HUES6 (cell line): ENCODE measurements at regions not wholly inside any gene's neighbourhood (a gene's known extent, or its start where the extent isn't known, plus 50 kb on each side); places are given as distances from the start of the nearest gene placed in this dataset.

ENCODE experiments used
- H3K27ac ChIP-seq: 2 replicates; pipeline ENCODE4 v1.7.0; 2013; ENCODE audit warnings: low read depth, mild to moderate bottlenecking, low read length, inconsistent platforms
- H3K27me3 ChIP-seq: 2 replicates; pipeline ENCODE4 v1.6.1; 2013; ENCODE audit warnings: low read length; ENCODE audit not compliant: control insufficient read depth, insufficient read depth
- H3K36me3 ChIP-seq: 2 replicates; pipeline ENCODE4 v1.6.1; 2013; ENCODE audit warnings: low read length; ENCODE audit not compliant: control insufficient read depth, insufficient read depth
- H3K4me1 ChIP-seq: 2 replicates; pipeline ENCODE4 v1.6.1; 2013; ENCODE audit warnings: low read length; ENCODE audit not compliant: control insufficient read depth, insufficient read depth
- H3K4me3 ChIP-seq: 2 replicates; pipeline ENCODE4 v1.5.1; 2013; ENCODE audit warnings: low read depth, low read length
- H3K9ac ChIP-seq: one replicate; pipeline ENCODE4 v1.6.1; 2013; ENCODE audit warnings: mild to moderate bottlenecking, low read length
- H3K9me3 ChIP-seq: 2 replicates; pipeline ENCODE4 v1.6.1; 2013; ENCODE audit warnings: low read depth, low read length; ENCODE audit not compliant: control insufficient read depth, insufficient read depth

- no peak overlapping the region for H3K27ac ChIP-seq
- peaks cover 14% of the 10 kb centered on the region for H3K27me3 ChIP-seq
- H3K36me3 ChIP-seq: no peaks in the 10 kb centered on the region
- H3K4me1 ChIP-seq: peaks cover 53% of the 10 kb centered on the region
- no peaks in the 10 kb centered on the region for H3K9me3 ChIP-seq
- H3K4me3 ChIP-seq: no peak overlapping the region
- H3K9ac ChIP-seq: no peak overlapping the region
Measured at GRCh38 chr1:37239225-37239740, 205.0 kb upstream of the GRIK3 start.

- Histone ChIP-seq H3K27me3 (peaks cover 19% of the 10 kb centered on the region), H3K9me3 (no peaks in the 10 kb centered on the region)
Measured at GRCh38 chr1:37240897-37241296, 206.6 kb upstream of the GRIK3 start.

GRCh38 chr1:37242501-37242900, 208.2 kb upstream of the GRIK3 start:
- H3K4me1 ChIP-seq: peaks cover 35% of the 10 kb centered on the region
- H3K27me3 ChIP-seq: peaks cover 19% of the 10 kb centered on the region
- H3K9ac ChIP-seq: no peak overlapping the region
- H3K27ac ChIP-seq: no peak overlapping the region
- no peak overlapping the region for H3K4me3 ChIP-seq
- no peaks in the 10 kb centered on the region for H3K9me3 ChIP-seq
- no peaks in the 10 kb centered on the region for H3K36me3 ChIP-seq

More at GRCh38 chr1:37240897-37241296, 206.6 kb upstream of the GRIK3 start:
- peaks cover 37% of the 10 kb centered on the region for H3K4me1 ChIP-seq
- no peak overlapping the region for H3K9ac ChIP-seq
- H3K36me3 ChIP-seq: no peaks in the 10 kb centered on the region
- no peak overlapping the region for H3K27ac ChIP-seq
- no peak overlapping the region for H3K4me3 ChIP-seq

GRCh38 chr1:37243368-37244082, 209.2 kb upstream of the GRIK3 start:
- H3K27ac ChIP-seq: no peak overlapping the region
- no peaks in the 10 kb centered on the region for H3K36me3 ChIP-seq
- H3K27me3 ChIP-seq: peaks cover 19% of the 10 kb centered on the region
- H3K4me1 ChIP-seq: peaks cover 35% of the 10 kb centered on the region
- H3K9ac ChIP-seq: no peak overlapping the region
- no peaks in the 10 kb centered on the region for H3K9me3 ChIP-seq
- no peak overlapping the region for H3K4me3 ChIP-seq

GRCh38 chr1:37244083-37244480, 209.8 kb upstream of the GRIK3 start:
- Histone ChIP-seq H3K27me3 (peaks cover 19% of the 10 kb centered on the region), H3K9ac (no peak overlapping the region), H3K27ac (no peak overlapping the region), H3K4me3 (no peak overlapping the region), H3K36me3 (no peaks in the 10 kb centered on the region), H3K4me1 (peaks cover 31% of the 10 kb centered on the region), H3K9me3 (no peaks in the 10 kb centered on the region)

GRCh38 chr1:37244815-37245214, 210.5 kb upstream of the GRIK3 start:
- Histone ChIP-seq H3K9ac (no peak overlapping the region), H3K27me3 (peaks cover 19% of the 10 kb centered on the region), H3K4me3 (no peak overlapping the region), H3K27ac (no peak overlapping the region), H3K9me3 (no peaks in the 10 kb centered on the region), H3K4me1 (peaks cover 29% of the 10 kb centered on the region), H3K36me3 (no peaks in the 10 kb centered on the region)

GRCh38 chr1:37246631-37247030, 212.3 kb upstream of the GRIK3 start:
- Histone ChIP-seq H3K4me3 (no peak overlapping the region), H3K4me1 (peaks cover 14% of the 10 kb centered on the region), H3K9ac (no peak overlapping the region), H3K27me3 (peaks cover 11% of the 10 kb centered on the region), H3K9me3 (no peaks in the 10 kb centered on the region), H3K36me3 (no peaks in the 10 kb centered on the region), H3K27ac (no peak overlapping the region)

GRCh38 chr1:37250371-37250770, 216.1 kb upstream of the GRIK3 start:
- Histone ChIP-seq H3K27ac (no peak overlapping the region), H3K4me1 (peaks cover 5% of the 10 kb centered on the region; the same call in 1 of the 2 replicates), H3K9me3 (no peaks in the 10 kb centered on the region), H3K9ac (no peak overlapping the region), H3K4me3 (no peak overlapping the region), H3K27me3 (peaks cover 3% of the 10 kb centered on the region; the same call in 1 of the 2 replicates), H3K36me3 (no peaks in the 10 kb centered on the region)

- peak overlapping the region; percentile 42 for H3K4me3 ChIP-seq
- H3K27me3 ChIP-seq: peaks cover 3% of the 10 kb centered on the region; the same call in 1 of the 2 replicates
- no peak overlapping the region for H3K27ac ChIP-seq
- peaks cover 35% of the 10 kb centered on the region for H3K4me1 ChIP-seq
- H3K36me3 ChIP-seq: no peaks in the 10 kb centered on the region
- no peak overlapping the region for H3K9ac ChIP-seq
- no peaks in the 10 kb centered on the region for H3K9me3 ChIP-seq
Measured at GRCh38 chr1:37255136-37255795, 219.1 kb upstream of the ZC3H12A start.

GRCh38 chr1:37255868-37256267, 218.5 kb upstream of the ZC3H12A start:
- no peaks in the 10 kb centered on the region for H3K9me3 ChIP-seq
- no peaks in the 10 kb centered on the region for H3K36me3 ChIP-seq
- H3K4me3 ChIP-seq: peak overlapping the region; percentile 42
- peaks cover 35% of the 10 kb centered on the region for H3K4me1 ChIP-seq
- H3K27ac ChIP-seq: no peak overlapping the region
- H3K27me3 ChIP-seq: peaks cover 3% of the 10 kb centered on the region; the same call in 1 of the 2 replicates
- no peak overlapping the region for H3K9ac ChIP-seq

GRCh38 chr1:37257646-37258045, 216.7 kb upstream of the ZC3H12A start:
- H3K9ac ChIP-seq: no peak overlapping the region
- H3K27me3 ChIP-seq: peaks cover 3% of the 10 kb centered on the region; the same call in 1 of the 2 replicates
- H3K27ac ChIP-seq: no peak overlapping the region
- H3K36me3 ChIP-seq: no peaks in the 10 kb centered on the region
- H3K9me3 ChIP-seq: no peaks in the 10 kb centered on the region
- H3K4me3 ChIP-seq: no peak overlapping the region
- peaks cover 46% of the 10 kb centered on the region for H3K4me1 ChIP-seq
